ENCODE measurements at regions not wholly inside any gene's neighbourhood (a gene's known extent, or its start where the extent isn't known, plus 50 kb on each side); places are given as distances from the start of the nearest gene placed in this dataset.
A peak's percentile ranks its signal among the peaks of the same experiment; 100 is the strongest.

DNA sequence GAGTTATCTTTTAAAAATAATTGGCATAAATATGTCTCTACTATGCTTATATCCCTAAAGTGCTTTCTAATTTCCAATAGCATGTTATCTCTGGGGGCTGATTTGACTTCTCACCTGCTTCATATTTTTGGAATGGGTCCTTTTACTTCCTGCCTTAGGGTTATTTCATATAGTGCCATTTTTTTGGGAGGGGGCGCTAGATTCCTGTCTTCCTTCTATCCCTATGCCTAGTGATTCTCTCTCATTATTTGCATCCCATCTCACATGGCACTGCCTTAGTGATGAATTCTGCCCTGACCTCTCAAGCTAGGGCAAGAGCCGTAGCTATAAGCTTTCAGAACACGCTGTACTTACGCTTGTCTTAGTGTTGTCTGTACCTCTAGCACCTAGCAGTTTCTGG lies 150.3 kb upstream of the SLITRK3 start:
- no peak for DNase-seq (ENCODE audit: low spot score)

DNA sequence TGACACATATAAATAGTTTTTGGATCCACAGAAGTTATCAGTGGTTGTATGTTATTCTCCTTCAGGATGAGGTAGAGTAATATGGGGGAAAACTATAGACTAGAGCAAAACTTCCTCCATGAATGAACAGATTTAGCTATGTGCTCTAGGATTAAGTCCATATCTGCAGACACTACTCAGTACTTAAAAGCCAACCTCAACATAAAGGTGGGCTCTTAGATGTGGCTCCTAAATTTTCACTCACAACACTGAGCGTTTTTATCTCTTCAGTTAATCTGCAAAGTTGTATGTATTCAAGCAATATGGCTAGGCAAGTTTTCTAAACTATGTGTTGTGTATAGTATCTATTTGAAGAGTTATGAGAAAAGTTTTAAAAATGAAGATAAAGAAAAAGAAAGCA lies 147.0 kb upstream of the SLITRK3 start:
- no peak for DNase-seq (ENCODE audit: low spot score)

DNA sequence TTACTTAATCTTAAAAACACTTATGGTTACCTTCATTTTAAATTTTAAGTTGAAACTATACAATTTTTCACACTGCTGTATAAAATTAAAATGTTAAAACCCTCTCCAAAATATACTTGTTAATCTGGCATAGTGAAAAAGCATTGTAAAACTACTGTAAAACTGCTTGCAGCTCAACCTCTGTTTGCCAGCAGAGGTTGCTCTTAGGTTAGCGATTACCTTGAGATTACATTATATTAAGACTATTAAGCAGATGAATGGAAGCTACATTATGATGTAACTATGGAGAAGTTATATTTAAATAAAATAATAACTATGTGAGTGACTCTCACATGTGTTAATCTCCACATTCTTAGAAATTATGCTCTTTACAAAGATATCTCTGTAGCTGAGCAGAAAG lies 143.6 kb upstream of the SLITRK3 start:
- DNase-seq (ENCODE audit: low spot score): peak; percentile 28

DNA sequence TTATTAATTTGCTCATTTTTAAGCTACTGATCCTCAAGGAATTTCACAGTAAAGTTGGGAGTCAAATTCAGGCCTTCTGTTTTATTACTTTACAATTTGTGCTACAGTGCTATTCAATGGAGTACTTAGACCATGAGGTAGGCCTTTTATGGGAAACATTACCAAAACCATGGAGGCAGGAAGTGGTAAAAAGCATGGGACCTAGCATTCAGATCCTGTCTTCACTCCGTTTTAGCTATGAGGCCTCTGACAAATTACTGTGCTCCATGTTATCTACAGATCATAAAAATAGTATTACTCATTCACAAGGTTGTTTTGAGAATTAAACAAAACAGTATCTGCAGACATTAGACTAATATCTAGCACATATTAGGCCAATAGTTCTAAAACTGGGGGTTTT lies 140.6 kb upstream of the SLITRK3 start:
- no peak for DNase-seq (ENCODE audit: low spot score)
